C4-2B (cell line): ENCODE measurements at regions not wholly inside any gene's neighbourhood (a gene's known extent, or its start where the extent isn't known, plus 50 kb on each side); places are given as distances from the start of the nearest gene placed in this dataset.

Experiments used
- ZFX ChIP-seq: fragments of 450-650 bp; IDR thresholded peaks from 2 replicates; pipeline ENCODE4 v1.6.1; 2017
- TF ChIP-seq, protein P1 (sequence below): fragments of 450-650 bp; conservative IDR thresholded peaks from 2 replicates; pipeline ENCODE4 v1.5.1; 2017; ENCODE audit warnings: mild to moderate bottlenecking

DNA sequence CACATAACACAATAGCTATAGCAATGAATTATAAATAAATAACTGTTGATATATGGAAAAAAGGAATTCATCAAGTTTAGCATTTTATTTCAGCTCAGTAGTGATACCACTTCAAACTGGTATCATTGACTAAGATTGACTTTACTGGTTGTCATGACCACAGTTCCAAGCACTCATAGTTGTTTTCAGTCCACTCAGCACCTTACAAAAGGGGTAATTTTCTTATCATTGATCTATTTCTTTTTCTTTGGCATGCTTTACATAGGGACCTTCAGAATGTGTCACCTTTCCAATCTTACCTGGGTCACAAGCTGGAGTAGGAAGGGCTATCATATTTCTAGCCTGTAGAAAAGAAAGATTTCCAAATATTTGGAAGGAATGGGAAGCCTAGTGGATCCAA is 275.5 kb upstream of the TMEM229A start:
- TF ChIP-seq, protein P1, sequence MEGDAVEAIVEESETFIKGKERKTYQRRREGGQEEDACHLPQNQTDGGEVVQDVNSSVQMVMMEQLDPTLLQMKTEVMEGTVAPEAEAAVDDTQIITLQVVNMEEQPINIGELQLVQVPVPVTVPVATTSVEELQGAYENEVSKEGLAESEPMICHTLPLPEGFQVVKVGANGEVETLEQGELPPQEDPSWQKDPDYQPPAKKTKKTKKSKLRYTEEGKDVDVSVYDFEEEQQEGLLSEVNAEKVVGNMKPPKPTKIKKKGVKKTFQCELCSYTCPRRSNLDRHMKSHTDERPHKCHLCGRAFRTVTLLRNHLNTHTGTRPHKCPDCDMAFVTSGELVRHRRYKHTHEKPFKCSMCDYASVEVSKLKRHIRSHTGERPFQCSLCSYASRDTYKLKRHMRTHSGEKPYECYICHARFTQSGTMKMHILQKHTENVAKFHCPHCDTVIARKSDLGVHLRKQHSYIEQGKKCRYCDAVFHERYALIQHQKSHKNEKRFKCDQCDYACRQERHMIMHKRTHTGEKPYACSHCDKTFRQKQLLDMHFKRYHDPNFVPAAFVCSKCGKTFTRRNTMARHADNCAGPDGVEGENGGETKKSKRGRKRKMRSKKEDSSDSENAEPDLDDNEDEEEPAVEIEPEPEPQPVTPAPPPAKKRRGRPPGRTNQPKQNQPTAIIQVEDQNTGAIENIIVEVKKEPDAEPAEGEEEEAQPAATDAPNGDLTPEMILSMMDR, result no peak
- TF ChIP-seq ZFX, result no peak
